ENCODE measurements at regions not wholly inside any gene's neighbourhood (a gene's known extent, or its start where the extent isn't known, plus 50 kb on each side); places are given as distances from the start of the nearest gene placed in this dataset.

DNA sequence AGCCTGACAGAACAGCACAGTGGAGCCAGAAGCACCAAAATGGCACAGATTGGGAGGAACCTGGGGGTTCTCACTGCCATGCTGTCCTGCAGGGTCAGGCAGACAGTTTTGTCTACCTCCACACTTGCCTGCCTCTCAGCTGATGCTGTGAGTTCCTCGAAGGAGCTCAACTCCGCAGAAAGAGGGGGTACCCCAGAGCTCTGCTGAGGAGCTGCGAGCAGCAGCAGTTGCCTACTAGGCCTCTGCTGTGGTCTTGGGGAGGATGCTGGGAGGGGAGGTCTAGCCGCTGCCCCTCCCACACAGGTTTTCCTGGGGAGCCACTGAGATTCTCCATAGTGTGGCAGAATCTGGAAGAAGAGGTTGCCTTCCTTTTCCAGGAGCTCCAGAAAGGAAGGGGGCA is 192.5 kb downstream of the FOXD2 start:
- DNase-seq (ENCODE audit: low read depth, low spot score): no peak

DNA sequence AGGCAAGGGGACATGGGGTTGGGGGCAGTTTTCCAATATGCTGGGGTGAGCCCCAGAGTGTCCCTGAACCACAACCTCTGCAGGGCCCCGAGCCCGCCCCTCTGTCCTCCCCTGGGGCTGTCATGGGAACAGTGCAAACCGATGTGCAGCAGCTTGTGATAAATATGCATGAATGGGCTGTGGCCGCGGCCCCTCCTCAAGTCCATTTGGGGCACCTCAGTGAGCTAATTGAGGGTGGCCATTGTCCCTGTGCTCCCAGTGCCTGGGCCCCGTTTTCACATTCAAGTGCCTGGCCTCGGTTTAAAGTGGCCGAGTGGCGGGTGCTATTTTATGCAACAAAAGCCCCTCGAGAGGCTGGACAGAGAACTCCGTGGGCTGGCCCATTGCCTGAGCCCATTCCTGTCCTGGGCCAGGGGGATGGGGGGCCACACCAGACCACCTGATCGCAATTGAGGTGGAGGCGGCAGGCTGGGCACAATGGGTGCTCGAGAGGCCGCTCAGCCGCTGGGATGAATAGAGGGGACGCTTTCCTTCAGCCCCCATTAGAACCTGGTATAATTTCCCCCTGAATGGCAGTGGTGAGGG is 193.7 kb downstream of the FOXD2 start:
- no peak for DNase-seq (ENCODE audit: low read depth, low spot score)

- DNase-seq (ENCODE audit: low read depth, low spot score): no peak
These were observed 197.3 kb downstream of the FOXD2 start for GRCh38 chr1:47635111-47635510.

- DNase-seq (ENCODE audit: low read depth, low spot score): no peak
These were observed 197.8 kb downstream of the FOXD2 start for GRCh38 chr1:47635597-47635996.

DNA sequence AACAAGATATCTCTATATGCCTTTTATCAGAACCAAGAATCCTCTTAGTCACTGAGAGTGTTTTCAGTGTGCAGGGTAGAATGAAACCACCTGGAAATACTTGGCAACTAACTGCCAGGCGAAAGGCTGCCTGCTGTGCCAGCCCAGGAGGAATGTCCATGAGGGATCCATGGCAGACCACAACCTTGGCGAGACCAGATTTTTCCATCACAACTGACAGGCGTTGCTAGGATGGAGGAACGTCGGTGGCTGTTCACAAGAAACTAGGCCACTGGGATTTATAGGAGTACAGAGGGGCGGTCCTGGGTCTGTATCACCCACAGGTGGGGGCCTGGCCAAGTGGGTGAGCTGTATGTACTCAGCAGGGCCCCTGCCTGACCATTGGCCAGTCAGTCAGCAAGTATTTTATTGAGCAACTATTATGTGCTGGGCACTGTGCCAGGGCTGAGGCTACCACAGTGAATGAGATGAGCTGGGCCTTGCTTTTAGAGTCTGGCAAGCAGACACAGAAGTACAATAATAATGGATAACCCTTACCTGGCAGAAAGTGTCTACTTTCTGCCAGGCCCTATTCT is 199.4 kb downstream of the FOXD2 start:
- peak; percentile 58 for DNase-seq (ENCODE audit: low read depth, low spot score)

DNA sequence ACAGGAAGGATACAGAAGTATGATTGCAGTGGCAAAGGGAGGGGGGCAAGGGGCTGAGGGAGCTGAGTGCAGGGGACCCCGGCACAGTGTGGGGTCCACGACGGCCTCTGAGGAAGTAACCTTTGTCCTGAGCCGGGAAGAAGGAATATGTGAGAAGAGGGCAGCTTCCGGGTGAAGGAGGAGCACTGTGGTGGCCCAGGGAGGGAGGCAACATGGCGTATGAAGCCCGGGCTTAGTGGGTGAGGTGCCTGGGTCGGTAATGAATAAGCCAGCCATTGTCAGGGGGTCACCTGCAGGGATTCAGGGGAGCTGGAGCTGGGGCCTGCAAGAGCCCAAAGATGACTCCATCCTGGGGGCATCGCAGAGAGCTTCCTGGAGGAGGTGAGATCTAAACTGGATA is 200.4 kb downstream of the FOXD2 start:
- DNase-seq (ENCODE audit: low read depth, low spot score): no peak

DNA sequence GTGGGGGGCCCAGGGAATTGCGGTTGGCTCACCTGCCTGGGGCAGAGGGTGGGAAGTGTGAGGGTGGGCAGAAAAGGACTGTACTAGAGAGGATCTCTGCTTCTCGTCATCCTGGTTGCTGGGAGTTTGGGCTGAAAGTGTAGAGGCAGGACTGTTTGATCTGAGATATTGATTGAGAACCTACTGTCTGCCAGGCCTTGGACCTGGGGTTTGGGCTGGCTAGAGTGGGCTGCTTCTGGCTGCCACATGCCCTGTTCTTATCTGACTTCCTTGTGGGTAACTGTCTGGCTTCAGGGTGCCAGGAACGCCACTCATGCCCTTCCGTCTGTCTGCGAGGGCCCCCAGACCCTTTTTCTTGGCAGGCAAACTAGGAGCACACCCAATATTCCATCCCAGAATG is 200.9 kb downstream of the FOXD2 start:
- no peak for DNase-seq (ENCODE audit: low read depth, low spot score)

DNA sequence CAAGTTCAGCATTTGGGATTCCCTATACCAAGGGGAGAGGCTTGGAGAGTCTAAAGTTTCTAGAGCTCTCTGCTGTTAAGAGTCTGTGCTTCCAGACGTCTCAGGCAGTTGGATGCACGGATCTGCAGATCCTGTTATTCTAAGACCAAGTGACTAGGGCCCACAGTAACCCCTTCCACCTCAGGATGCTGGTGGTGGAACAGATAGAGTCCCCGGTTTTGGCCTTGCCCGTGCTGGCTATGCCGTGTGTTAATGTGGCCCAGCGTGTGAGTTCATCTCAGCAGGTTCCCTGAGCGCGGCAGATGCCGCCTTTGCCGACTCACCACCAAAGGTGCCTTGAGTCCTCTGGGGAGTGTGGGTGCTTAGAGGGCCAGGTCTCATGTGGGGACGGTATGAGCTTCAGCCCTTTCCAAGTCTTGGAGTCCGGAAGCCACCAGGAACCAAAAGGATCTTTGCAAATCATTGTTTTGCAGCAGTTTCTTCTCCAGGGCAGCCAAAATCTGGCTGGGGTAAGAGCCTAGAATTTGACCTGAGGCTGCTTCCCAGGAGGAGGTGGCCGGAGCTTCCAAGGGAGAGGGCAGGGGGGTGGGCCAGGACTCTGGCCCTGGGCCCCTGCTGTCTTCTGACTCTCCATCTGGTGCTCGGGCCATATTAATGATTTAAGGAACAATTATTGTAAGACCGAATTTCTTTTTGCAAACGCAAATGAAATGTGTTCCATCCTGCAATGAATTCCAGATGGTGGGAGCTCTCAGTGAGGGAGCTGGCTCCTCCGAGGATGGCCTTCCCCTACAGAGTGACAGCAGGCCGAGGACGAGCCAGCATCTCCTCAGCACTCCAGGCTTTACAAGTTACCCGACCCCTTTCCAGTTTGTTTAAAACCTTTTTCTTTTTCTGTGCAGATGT is 205.7 kb downstream of the FOXD2 start:
- no peak for DNase-seq (ENCODE audit: low read depth, low spot score)

DNA sequence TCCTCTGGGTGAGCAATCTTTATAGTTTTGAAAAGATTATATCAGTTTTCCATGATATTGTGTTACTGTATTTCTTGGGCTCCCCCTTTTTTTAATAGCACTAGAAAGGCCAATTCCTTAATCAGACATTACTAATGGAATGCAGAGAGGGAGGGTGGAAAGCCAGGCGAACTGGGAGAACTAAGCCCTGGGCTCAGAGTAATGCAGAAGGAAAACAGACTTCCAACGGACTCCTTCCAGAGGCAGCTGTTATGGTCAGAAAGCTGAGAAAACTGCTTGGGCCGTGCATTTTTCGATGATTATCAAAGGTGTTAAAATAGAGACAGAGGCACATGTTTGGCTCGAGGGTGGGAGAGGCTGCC is 206.3 kb downstream of the FOXD2 start:
- no peak for DNase-seq (ENCODE audit: low read depth, low spot score)

DNA sequence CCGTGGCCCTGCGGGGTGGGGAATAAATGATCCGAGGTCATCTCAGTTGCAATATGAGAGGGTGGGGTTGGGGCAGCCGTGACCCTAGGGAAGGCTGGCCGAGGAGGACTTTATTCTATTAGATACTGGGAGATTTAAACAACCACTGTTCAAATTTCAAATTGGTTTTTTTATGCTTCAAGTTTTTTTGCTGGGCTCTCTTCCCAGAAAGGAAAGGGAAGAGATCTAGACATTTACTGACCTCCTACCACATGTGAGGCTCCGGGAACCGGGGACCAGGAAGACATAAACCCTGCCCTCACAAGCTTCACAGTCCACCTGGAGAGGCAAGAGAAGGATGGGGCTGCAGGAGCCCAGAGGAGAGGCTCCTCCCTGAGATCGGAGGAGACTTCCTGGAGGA is 207.3 kb downstream of the FOXD2 start:
- DNase-seq (ENCODE audit: low read depth, low spot score): no peak

GRCh38 chr1:47646676-47647075 is 208.8 kb downstream of the FOXD2 start:
- DNase-seq (ENCODE audit: low read depth, low spot score): no peak

- DNase-seq (ENCODE audit: low read depth, low spot score): no peak
These were observed 209.5 kb downstream of the FOXD2 start for GRCh38 chr1:47647327-47647845.

GRCh38 chr1:47650205-47650604 is 212.4 kb downstream of the FOXD2 start:
- peak; percentile 81 for DNase-seq (ENCODE audit: low read depth, low spot score)

DNA sequence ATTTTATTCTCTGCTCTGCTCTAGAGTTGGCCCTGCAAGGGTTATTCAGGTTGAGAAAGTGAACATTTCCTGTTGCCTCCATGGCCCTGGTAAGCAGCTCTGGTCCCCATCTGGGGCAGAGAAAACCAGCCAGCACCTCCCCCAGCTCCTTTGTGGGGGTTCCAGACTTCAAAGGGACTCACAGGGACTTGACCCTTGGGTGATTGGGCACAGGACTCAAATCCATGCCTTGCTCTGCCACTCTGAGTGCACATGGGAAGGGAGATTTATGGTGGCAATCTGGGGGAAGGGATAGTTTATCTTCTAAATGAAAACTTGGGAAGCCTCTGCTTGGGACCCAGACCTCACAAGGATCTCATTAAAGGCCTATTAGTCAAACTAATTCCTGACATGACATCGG is 212.8 kb downstream of the FOXD2 start:
- no peak for DNase-seq (ENCODE audit: low read depth, low spot score)

GRCh38 chr1:47651311-47652089 is 213.7 kb downstream of the FOXD2 start:
- DNase-seq (ENCODE audit: low read depth, low spot score): no peak

GRCh38 chr1:47655521-47656300 is 217.9 kb downstream of the FOXD2 start:
- DNase-seq (ENCODE audit: low read depth, low spot score): no peak

DNA sequence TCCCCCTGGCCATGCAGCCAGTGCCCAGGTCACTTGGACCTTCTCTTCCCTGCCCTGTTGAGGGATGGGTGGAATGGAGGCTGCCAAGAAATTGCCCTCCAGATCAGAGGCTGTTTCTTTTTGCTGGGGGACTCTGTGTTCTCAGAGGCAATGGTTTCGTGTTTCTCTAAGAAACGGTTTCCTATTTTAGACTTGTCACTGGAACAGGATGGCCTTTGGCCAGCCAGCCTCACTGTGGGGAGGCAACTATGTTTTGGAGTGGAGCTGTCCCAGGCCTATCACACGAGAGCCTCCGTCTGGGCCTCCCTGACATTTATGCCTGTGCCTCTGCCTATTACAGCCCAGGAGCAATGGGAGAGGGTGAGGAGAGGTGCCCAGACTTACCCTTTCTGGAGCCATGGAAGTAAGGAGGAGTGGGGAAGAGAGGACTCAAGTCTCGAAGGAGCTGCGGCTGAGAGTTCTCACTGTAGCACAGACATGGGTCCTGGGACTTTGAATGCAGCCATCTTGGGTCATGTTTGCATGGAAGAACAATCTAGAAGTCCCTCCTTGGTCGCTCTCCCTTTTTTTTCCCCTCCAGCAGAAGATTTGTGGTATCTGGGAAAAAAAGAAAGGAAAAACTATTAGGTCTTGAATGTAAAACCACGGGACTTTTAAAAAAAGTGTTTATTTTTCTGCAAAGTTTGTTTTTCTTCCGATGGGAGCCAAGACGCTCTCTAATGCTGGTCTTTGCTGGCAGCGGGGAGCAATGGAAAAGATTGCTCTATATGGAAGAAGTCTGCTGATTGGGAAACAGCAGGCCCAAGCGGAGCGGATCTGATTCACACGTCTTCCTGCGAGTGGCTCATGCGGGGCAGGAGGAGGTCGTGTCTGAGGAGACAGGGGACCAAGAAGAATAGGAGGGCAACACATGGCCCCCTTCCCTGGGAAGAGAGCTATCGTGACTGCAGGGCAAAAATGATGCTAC is 219.2 kb downstream of the FOXD2 start:
- DNase-seq (ENCODE audit: low read depth, low spot score): peak; percentile 59

DNA sequence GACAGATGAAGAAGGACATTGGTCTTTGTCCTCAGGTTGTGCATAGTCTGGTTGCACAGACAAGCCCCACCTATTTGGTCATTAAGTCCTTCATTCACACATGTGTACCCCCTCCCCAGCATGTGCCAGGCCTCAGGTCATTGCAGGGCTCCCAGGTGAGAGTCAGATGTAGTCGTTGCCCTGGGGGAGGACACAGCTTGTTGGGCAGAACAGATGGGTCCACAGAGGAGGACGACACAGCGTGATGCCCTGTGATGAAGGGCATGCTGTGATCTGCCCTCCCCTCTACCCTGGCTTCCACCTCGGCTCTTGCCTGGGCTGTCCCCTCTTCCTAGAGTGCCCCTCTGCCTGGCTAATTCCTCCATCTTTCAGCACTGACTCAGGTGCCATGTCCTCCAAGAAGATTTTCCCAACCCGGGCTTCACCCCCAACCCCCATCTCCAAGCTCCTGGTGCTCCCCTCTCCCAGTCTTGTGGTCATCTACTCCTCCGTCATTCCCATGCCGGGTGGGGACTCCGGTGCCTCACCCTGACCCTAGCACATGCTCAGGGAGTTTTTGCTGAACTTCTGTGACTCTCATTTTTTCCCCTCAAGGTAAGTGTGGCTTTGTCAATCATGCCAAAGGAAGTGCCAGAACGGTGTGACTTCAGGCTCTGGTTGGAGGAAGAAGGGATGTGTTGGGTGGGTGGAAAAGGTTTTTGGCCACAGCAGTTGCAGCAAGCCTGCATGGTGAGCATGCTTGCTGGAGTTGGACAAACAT is 220.5 kb downstream of the FOXD2 start:
- no peak for DNase-seq (ENCODE audit: low read depth, low spot score)

DNA sequence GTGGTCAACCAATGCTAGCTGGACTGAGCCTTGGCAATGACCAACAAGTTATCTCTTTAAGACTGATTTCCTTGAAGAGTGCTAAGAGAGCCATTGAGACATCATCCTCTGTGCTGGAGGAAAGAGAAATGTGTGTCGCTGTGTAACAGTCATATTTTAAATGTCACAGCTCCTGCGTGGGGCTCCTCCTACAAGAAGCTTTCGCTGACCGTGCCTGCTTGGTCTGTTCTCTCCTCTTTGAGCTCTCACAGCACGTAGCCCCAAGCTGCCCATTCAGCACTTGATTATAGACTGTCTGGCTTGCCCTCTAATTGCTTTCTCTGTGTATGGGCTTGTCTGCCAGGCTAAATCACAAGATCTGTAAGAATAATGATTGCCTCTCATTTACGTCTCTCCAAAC is 221.3 kb downstream of the FOXD2 start:
- DNase-seq (ENCODE audit: low read depth, low spot score): no peak
